Stomach (tissue), 8 donors: ENCODE measurements at regions not wholly inside any gene's neighbourhood (a gene's known extent, or its start where the extent isn't known, plus 50 kb on each side); places are given as distances from the start of the nearest gene placed in this dataset.

Source experiments
- DNase-seq, 2 donors: peaks; one replicate each; pipeline versions ENCODE4 v3.0.0 to v3.0.0-alpha.2; 2013 to 2019
- H3K27ac ChIP-seq, 5 donors: fragments of 200-600 bp in 4 of 5; sonication (generic) in 4 of 5; one replicate each; pipeline ENCODE4 v1.5.1; 2013 to 2019; ENCODE audit warnings: mild to moderate bottlenecking in 1 of 5, moderate library complexity in 1 of 5
- H3K27me3 ChIP-seq, 3 donors: fragments of 200-600 bp; sonication (generic); one replicate each; pipeline ENCODE4 v1.5.1; 2017 to 2019; ENCODE audit warnings: mixed run types in 1 of 3
- H3K36me3 ChIP-seq, 4 donors: fragments of 200-600 bp; sonication (generic); 1 replicate in 3 of 4; 2 replicates in 1 of 4; pipeline ENCODE4 v1.5.1; 2016 to 2019
- H3K4me1 ChIP-seq, 4 donors: fragments of 200-600 bp; sonication (generic); one replicate each; pipeline ENCODE4 v1.5.1; 2016 to 2019
- H3K4me3 ChIP-seq, 4 donors: fragments of 200-600 bp; sonication (generic) in 3 of 4; one replicate each; pipeline ENCODE4 v1.5.1; 2016 to 2019; ENCODE audit warnings: mild to moderate bottlenecking in 1 of 4
- H3K9me3 ChIP-seq, 4 donors: fragments of 200-600 bp; sonication (generic); one replicate each; pipeline ENCODE4 v1.5.1; 2016 to 2019
- CTCF ChIP-seq, 7 experiments: fragments of 450-650 bp in 4 of 7; fragments of 200-600 bp in 3 of 7; sonication (generic) in 3 of 7; IDR thresholded peaks; one replicate each; pipeline ENCODE4 v1.5.1; 2016 to 2019; ENCODE audit warnings: antibody characterized with exemption in 7 of 7, control low read depth in 2 of 7, mild to moderate bottlenecking in 1 of 7
- EP300 ChIP-seq: sonication (generic); formaldehyde crosslinking; IDR thresholded peaks from one replicate; pipeline ENCODE4 v1.6.1; 2017; ENCODE audit warnings: antibody characterized with exemption
- POLR2A ChIP-seq, 4 donors: fragments of 450-650 bp; IDR thresholded peaks; one replicate each; pipeline ENCODE4 v1.6.1; 2016; ENCODE audit warnings: antibody characterized with exemption in 4 of 4, control low read depth in 2 of 4, mild to moderate bottlenecking in 1 of 4, moderate library complexity in 1 of 4
- POLR2AphosphoS5 ChIP-seq, 3 donors: sonication (generic); formaldehyde crosslinking; IDR thresholded peaks; one replicate each; pipeline ENCODE4 v1.6.1; 2016; ENCODE audit warnings: antibody characterized with exemption in 3 of 3
- WGBS, 5 donors: extraction: QIAGEN DNeasy Blood & Tissue Kit in 3 of 5; methylation state at CpG; one replicate each; pipeline versions ENCODE4 v1.1.5 to v1.1.7; 2013 to 2018; 5-methylcytosine and 5-hydroxymethylcytosine counted together
- intact Hi-C: fragments of 100-400 bp; cut with DNase I; formaldehyde crosslinking; loops from one replicate; pipeline ENCODE4 v1.15.1; 2023; ENCODE audit warnings: low total_unique reads
- donor health status: healthy with polysubstance abuse.
- donor health status: Bipolar disorder and iron deficiency.
- donor health status: healthy.

- TF ChIP-seq EP300 = no peak
- no peak for TF ChIP-seq POLR2AphosphoS5 (IDR thresholded peaks at IDR 0.05)
- Histone ChIP-seq H3K36me3 (no peaks in the 10 kb centered on the region), H3K27ac (no peak overlapping the region), H3K9me3 (no peaks in the 10 kb centered on the region), H3K4me1 (no peaks in the 10 kb centered on the region), H3K4me3 (no peak overlapping the region), H3K27me3 (no peaks in the 10 kb centered on the region)
- 78 to 88% (median 83%) methylated on average over 1 of the region's 1 CpG for WGBS, 5 donors
- no peak for DNase-seq
- intact Hi-C loops = no loop called here
Observed at GRCh38 chr2:104280216-104280615, 573.7 kb upstream of the POU3F3 start.

- WGBS, 5 donors = 38 to 56% (median 42%) methylated on average over 3 of the region's 3 CpGs
- Histone ChIP-seq H3K4me3 (no peak overlapping the region), H3K27me3 (no peaks in the 10 kb centered on the region), H3K36me3 (no peaks in the 10 kb centered on the region), H3K9me3 (no peaks in the 10 kb centered on the region), H3K4me1 (no peaks in the 10 kb centered on the region), H3K27ac (no peak overlapping the region)
- intact Hi-C loops = no loop called here
- peak in 1 of 2 donors; percentile 13 for DNase-seq
- TF ChIP-seq EP300 = no peak
Observed at GRCh38 chr2:104286841-104287240, 567.1 kb upstream of the POU3F3 start.

- Histone ChIP-seq H3K4me1 (no peaks in the 10 kb centered on the region), H3K27me3 (no peaks in the 10 kb centered on the region), H3K27ac (no peak overlapping the region), H3K9me3 (no peaks in the 10 kb centered on the region), H3K4me3 (no peak overlapping the region), H3K36me3 (no peaks in the 10 kb centered on the region)
- TF ChIP-seq CTCF (IDR thresholded peaks at IDR 0.05) (no peak), POLR2A (IDR thresholded peaks at IDR 0.05) (no peak), EP300 (no peak), POLR2AphosphoS5 (IDR thresholded peaks at IDR 0.05) (no peak)
- no peak for DNase-seq
- 67 to 77% (median 72%) methylated on average over 8 of the region's 8 CpGs for WGBS, 5 donors
- intact Hi-C loops = no loop called here
Observed at GRCh38 chr2:104289651-104290565, 564.0 kb upstream of the POU3F3 start.

DNA sequence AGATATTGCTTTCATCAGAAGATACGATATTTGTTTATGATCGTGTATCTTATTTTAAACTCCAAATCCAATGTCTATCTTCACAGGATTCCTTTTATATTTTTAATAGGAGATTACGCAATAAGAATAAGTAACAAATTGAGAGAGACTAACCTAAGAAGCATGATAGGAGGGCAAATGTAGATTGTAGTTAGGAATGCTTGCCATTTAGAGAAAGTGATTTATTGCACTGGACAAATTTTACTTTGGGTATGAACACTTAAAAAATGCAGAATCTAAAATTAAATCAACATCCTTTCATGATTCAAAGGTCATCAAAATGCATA lies 563.4 kb upstream of the POU3F3 start:
- no peaks in the 10 kb centered on the region for H3K9me3 ChIP-seq
- H3K4me1 ChIP-seq = no peaks in the 10 kb centered on the region
- no peaks in the 10 kb centered on the region for H3K27me3 ChIP-seq
- no peak overlapping the region for H3K27ac ChIP-seq
- WGBS, 5 donors = 73 to 90% (median 87%) methylated on average over 3 of the region's 3 CpGs
- no peak for DNase-seq
- no peaks in the 10 kb centered on the region for H3K36me3 ChIP-seq
- intact Hi-C loops = no loop called here
- TF ChIP-seq POLR2AphosphoS5 (IDR thresholded peaks at IDR 0.05) (no peak), EP300 (no peak), CTCF (IDR thresholded peaks at IDR 0.05) (no peak), POLR2A (IDR thresholded peaks at IDR 0.05) (no peak)
- H3K4me3 ChIP-seq = no peak overlapping the region

DNA sequence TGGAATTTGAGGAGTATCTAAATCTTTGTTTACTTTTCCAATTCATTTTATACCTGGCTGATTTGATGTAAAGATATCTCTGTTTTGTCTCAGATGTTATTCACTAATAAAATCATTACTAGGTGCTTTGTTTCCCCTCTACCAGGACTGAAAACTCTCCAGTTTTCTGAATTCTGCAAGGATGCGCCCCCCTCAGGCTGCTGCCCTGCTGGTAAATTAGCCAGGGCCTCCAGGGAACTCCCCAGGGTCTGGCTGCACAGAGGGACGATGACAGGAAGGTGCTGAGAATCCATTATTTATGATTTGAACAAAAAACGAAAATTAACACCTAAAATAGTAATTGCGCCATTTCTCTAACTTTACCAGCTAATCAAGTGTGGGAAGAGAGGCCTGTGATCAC lies 541.2 kb upstream of the POU3F3 start:
- WGBS, 5 donors = 44 to 55% (median 49%) methylated on average over 4 of the region's 4 CpGs
- Histone ChIP-seq H3K4me3 (no peak overlapping the region), H3K27me3 (no peaks in the 10 kb centered on the region), H3K36me3 (no peaks in the 10 kb centered on the region), H3K27ac (no peak overlapping the region), H3K9me3 (peaks cover 3 to 13% (median 8%) of the 10 kb centered on the region in 4 donors), H3K4me1 (no peaks in the 10 kb centered on the region)
- no peak for DNase-seq
- intact Hi-C loops = no loop called here
- TF ChIP-seq POLR2AphosphoS5 (IDR thresholded peaks at IDR 0.05) (no peak), EP300 (no peak), CTCF (IDR thresholded peaks at IDR 0.05) (no peak), POLR2A (IDR thresholded peaks at IDR 0.05) (no peak)
